Right lobe of liver (tissue), 6 donors: ENCODE measurements at regions not wholly inside any gene's neighbourhood (a gene's known extent, or its start where the extent isn't known, plus 50 kb on each side); places are given as distances from the start of the nearest gene placed in this dataset.

Source experiments
- ATAC-seq, 4 donors: fragments of 200-7000 bp; cut with Tn5 transposase; one replicate each; pipeline ENCODE4 v1.9.1; 2020; ENCODE audit warnings: mild to moderate bottlenecking in 4 of 4, moderate library complexity in 4 of 4
- DNase-seq, 3 donors: peaks; one replicate each; pipeline ENCODE4 v3.0.0-alpha.2; 2020
- H3K27ac ChIP-seq, 3 donors: fragments of 200-600 bp; one replicate each; pipeline ENCODE4 v1.8.0; 2022
- H3K27me3 ChIP-seq, 2 donors: fragments of 200-600 bp; one replicate each; pipeline ENCODE4 v1.8.0; 2022
- H3K36me3 ChIP-seq, 4 donors: fragments of 200-600 bp; sonication (generic) in 1 of 4; one replicate each; pipeline versions ENCODE4 v1.5.1 to v1.8.0; 2017 to 2022; ENCODE audit warnings: control low read depth in 1 of 4
- H3K4me1 ChIP-seq, 4 donors: fragments of 200-600 bp; sonication (generic) in 1 of 4; one replicate each; pipeline versions ENCODE4 v1.5.1 to v1.8.0; 2017 to 2022; ENCODE audit warnings: control low read depth in 1 of 4
- H3K4me3 ChIP-seq, 3 donors: fragments of 200-600 bp; one replicate each; pipeline ENCODE4 v1.8.0; 2022
- H3K9me3 ChIP-seq, 4 donors: fragments of 200-600 bp; sonication (generic) in 1 of 4; one replicate each; pipeline versions ENCODE4 v1.5.1 to v1.8.0; 2017 to 2022; ENCODE audit warnings: control low read depth in 1 of 4
- POLR2A ChIP-seq: fragments of 450-650 bp; IDR thresholded peaks from one replicate; pipeline ENCODE4 v1.6.1; 2017; ENCODE audit warnings: antibody characterized with exemption, mild to moderate bottlenecking
- WGBS: methylation state at CpG from one replicate; pipeline ENCODE4 v1.1.6; 2018; ENCODE audit warnings: low coverage, low lambda C conversion rate; ENCODE audit not compliant: insufficient coverage; ENCODE audit errors: missing lambda C conversion rate; 5-methylcytosine and 5-hydroxymethylcytosine counted together
- intact Hi-C, 2 donors: fragments of 100-400 bp; cut with DNase I; formaldehyde crosslinking; loops; one replicate each; pipeline versions ENCODE4 v1.11.2 to v1.14.1; 2022
- TF ChIP-seq, protein P1 (sequence below), 4 donors: fragments of 200-600 bp in 3 of 4; fragments of 450-650 bp in 1 of 4; IDR thresholded peaks; one replicate each; pipeline versions ENCODE4 v1.5.1 to v1.8.0; 2016 to 2022; ENCODE audit warnings: antibody characterized with exemption in 4 of 4, mild to moderate bottlenecking in 2 of 4
- donor health status: DM: no; HTN: yes; CAD: no.
- donor health status: DM: no; HTN: no; CAD: no.
- donor health status: DM: no; HTN: no; CAD: no.
- donor health status: DM: no; HTN: yes; CAD: no.
- donor health status: DM: no; HTN: yes; CAD: no.

DNA sequence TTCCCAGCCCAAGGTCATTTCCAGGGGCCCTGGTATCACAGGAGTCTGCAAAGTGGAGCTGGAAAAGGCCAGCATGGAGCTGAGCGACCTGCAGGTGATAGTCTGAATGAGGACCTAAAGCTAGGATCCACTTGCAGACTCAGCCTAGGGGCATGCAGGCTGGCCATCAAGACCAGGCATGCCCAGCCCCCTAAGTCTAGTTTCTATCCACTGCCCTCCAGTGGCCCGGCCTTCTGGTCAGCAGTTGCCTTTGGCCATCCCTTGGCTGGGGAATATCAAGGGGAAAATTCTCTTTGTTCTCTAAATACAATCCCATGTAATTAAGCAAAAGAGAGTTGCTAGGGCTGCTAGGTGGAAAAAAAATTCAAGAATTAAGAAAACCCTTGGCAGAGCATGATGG is 96.3 kb upstream of the LHX5 start:
- WGBS, result 100% methylated on average over 1 of the region's 2 CpGs
- ATAC-seq (no peak), DNase-seq (no peak)
- Histone ChIP-seq H3K27me3 (no peaks in the 10 kb centered on the region), H3K9me3 (no peaks in the 10 kb centered on the region), H3K36me3 (no peaks in the 10 kb centered on the region), H3K4me3 (no peak overlapping the region), H3K4me1 (no peaks in the 10 kb centered on the region), H3K27ac (no peak overlapping the region)
- intact Hi-C loops, result no loop called here
- TF ChIP-seq POLR2A, result no peak
- TF ChIP-seq, protein P1, sequence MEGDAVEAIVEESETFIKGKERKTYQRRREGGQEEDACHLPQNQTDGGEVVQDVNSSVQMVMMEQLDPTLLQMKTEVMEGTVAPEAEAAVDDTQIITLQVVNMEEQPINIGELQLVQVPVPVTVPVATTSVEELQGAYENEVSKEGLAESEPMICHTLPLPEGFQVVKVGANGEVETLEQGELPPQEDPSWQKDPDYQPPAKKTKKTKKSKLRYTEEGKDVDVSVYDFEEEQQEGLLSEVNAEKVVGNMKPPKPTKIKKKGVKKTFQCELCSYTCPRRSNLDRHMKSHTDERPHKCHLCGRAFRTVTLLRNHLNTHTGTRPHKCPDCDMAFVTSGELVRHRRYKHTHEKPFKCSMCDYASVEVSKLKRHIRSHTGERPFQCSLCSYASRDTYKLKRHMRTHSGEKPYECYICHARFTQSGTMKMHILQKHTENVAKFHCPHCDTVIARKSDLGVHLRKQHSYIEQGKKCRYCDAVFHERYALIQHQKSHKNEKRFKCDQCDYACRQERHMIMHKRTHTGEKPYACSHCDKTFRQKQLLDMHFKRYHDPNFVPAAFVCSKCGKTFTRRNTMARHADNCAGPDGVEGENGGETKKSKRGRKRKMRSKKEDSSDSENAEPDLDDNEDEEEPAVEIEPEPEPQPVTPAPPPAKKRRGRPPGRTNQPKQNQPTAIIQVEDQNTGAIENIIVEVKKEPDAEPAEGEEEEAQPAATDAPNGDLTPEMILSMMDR (IDR thresholded peaks at IDR 0.05), result no peak

DNA sequence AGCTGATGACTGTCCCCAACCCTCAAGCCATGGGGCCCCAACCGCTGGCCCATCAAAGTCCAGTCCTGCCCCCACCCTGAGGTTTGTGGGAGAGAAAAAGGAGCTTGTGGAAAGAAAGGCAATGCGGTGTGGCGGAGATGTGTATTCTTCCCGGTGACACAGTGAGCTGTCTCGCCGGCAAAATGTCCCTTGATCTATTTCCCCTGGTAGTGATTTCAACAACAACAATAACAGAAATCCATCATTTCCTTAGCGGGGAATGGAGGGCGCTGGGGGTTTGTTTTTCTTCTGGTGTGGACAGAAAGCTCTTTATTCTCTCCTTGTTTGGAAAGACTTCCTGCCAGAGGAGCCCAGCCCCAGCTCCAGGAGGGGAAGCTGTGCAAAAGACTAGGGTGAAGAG is 93.7 kb upstream of the LHX5 start:
- ATAC-seq (no peak), DNase-seq (no peak)
- Histone ChIP-seq H3K4me1 (no peaks in the 10 kb centered on the region), H3K27ac (no peak overlapping the region), H3K36me3 (no peaks in the 10 kb centered on the region), H3K27me3 (no peaks in the 10 kb centered on the region), H3K9me3 (no peaks in the 10 kb centered on the region), H3K4me3 (no peak overlapping the region)
- no peak for TF ChIP-seq POLR2A
- TF ChIP-seq, protein P1 (IDR thresholded peaks at IDR 0.05), result no peak
- intact Hi-C loops, result no loop called here
- 47% methylated on average over 8 of the region's 8 CpGs for WGBS

DNA sequence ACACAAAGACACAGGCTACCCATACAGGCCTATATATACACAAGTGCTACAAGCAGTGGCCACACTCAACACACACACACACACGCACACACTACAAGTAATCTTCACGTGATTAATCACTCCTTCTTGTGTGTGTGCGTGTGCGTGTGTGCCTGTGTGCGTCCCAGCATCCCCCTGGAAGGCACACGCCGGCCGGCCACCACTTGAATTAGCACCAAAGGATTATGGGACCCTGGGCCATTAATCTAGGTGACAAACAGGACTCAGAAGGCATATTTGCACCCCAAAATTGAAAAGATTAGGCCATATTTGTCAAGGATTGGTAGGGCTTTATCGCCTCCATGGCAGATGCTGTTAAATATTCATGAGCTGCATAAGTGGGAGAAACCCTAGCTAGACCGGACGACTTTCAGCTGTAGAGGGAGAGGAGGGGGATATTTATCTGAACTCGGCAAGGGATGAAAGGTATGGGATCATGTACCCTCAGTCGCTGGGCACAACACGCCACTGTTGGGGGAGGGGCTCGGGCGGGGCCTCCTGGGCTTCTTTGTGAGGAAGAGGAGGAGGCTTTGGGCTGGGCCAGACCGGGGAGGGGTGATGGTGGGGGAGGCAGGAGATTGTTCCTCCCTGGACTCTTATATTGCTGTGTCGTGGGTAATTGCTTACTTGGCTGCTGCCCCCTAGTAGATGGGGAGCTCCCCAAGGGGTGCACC is 89.6 kb upstream of the LHX5 start:
- TF ChIP-seq, protein P1 (IDR thresholded peaks at IDR 0.05), result no peak
- no peak for TF ChIP-seq POLR2A
- H3K9me3 ChIP-seq, result no peaks in the 10 kb centered on the region
- H3K27ac ChIP-seq, result no peak overlapping the region
- no peak for ATAC-seq
- H3K4me3 ChIP-seq, result no peak overlapping the region
- intact Hi-C loops, result no loop called here
- DNase-seq, result no peak
- H3K4me1 ChIP-seq, result no peaks in the 10 kb centered on the region
- H3K36me3 ChIP-seq, result no peaks in the 10 kb centered on the region
- WGBS, result 60% methylated on average over 17 of the region's 18 CpGs
- no peaks in the 10 kb centered on the region for H3K27me3 ChIP-seq

DNA sequence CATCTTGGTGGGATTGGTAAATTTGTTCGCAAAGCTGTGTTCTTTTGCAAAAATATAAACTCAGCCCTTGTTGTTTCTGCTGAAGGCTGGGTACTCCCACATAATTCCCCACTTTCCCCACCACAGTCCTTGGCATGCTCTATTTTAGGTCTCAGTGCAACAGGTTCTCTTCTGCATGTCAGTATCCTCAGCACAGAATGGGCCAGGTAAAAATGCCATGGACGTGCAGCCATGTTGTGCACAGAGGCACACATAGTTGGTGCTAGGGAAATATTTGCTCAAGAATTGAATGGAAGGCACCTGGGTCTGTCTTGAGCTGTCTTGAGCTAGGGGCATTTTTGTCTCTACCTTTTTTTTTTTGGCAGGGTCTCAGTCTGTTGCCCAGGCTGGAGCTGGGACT is 87.8 kb upstream of the LHX5 start:
- Histone ChIP-seq H3K4me3 (no peak overlapping the region), H3K27ac (no peak overlapping the region), H3K27me3 (no peaks in the 10 kb centered on the region), H3K36me3 (no peaks in the 10 kb centered on the region), H3K9me3 (no peaks in the 10 kb centered on the region), H3K4me1 (no peaks in the 10 kb centered on the region)
- TF ChIP-seq, protein P1 (IDR thresholded peaks at IDR 0.05), result no peak
- TF ChIP-seq POLR2A, result no peak
- intact Hi-C loops, result no loop called here
- DNase-seq (no peak), ATAC-seq (no peak)
- WGBS, result 59% methylated on average over 2 of the region's 2 CpGs
